ENCODE measurements at regions not wholly inside any gene's neighbourhood (a gene's known extent, or its start where the extent isn't known, plus 50 kb on each side); places are given as distances from the start of the nearest gene placed in this dataset.

GRCh38 chr3:105174017-105174615 lies 192.6 kb upstream of the ALCAM start:
- ATAC-seq = no peak
- DNase-seq (ENCODE audit: low spot score) = no peak

GRCh38 chr3:105177576-105177975 lies 189.1 kb upstream of the ALCAM start:
- ATAC-seq (no peak), DNase-seq (ENCODE audit: low spot score) (no peak)

GRCh38 chr3:105187344-105187743 lies 179.4 kb upstream of the ALCAM start:
- DNase-seq (ENCODE audit: low spot score) (no peak), ATAC-seq (no peak)

- ATAC-seq (no peak), DNase-seq (ENCODE audit: low spot score) (no peak)
Observed at GRCh38 chr3:105195260-105195659, 171.4 kb upstream of the ALCAM start.

GRCh38 chr3:105197863-105198262 lies 168.8 kb upstream of the ALCAM start:
- ATAC-seq (no peak), DNase-seq (ENCODE audit: low spot score) (no peak)

GRCh38 chr3:105199217-105199616 lies 167.5 kb upstream of the ALCAM start:
- DNase-seq (ENCODE audit: low spot score) = no peak
- ATAC-seq = no peak

GRCh38 chr3:105210141-105210540 lies 156.6 kb upstream of the ALCAM start:
- no peak for DNase-seq (ENCODE audit: low spot score)
- ATAC-seq = no peak

- DNase-seq (ENCODE audit: low spot score) (no peak), ATAC-seq (no peak)
Observed at GRCh38 chr3:105214590-105214989, 152.1 kb upstream of the ALCAM start.

- DNase-seq (ENCODE audit: low spot score) (no peak), ATAC-seq (no peak)
Observed at GRCh38 chr3:105222568-105223093, 144.1 kb upstream of the ALCAM start.

GRCh38 chr3:105223815-105224214 lies 142.9 kb upstream of the ALCAM start:
- ATAC-seq (no peak), DNase-seq (ENCODE audit: low spot score) (no peak)

GRCh38 chr3:105228696-105229095 lies 138.0 kb upstream of the ALCAM start:
- no peak for ATAC-seq
- DNase-seq (ENCODE audit: low spot score) = no peak

- no peak for ATAC-seq
- no peak for DNase-seq (ENCODE audit: low spot score)
Observed at GRCh38 chr3:105232553-105232952, 134.2 kb upstream of the ALCAM start.

- ATAC-seq (no peak), DNase-seq (ENCODE audit: low spot score) (no peak)
Observed at GRCh38 chr3:105233010-105233409, 133.7 kb upstream of the ALCAM start.

- DNase-seq (ENCODE audit: low spot score) = no peak
- ATAC-seq = no peak
Observed at GRCh38 chr3:105235221-105235620, 131.5 kb upstream of the ALCAM start.

- ATAC-seq (no peak), DNase-seq (ENCODE audit: low spot score) (no peak)
Observed at GRCh38 chr3:105235785-105236184, 130.9 kb upstream of the ALCAM start.

GRCh38 chr3:105238367-105238766 lies 128.3 kb upstream of the ALCAM start:
- ATAC-seq (no peak), DNase-seq (ENCODE audit: low spot score) (no peak)

- DNase-seq (ENCODE audit: low spot score) (no peak), ATAC-seq (no peak)
Observed at GRCh38 chr3:105243076-105243475, 123.6 kb upstream of the ALCAM start.

GRCh38 chr3:105246536-105246935 lies 120.2 kb upstream of the ALCAM start:
- DNase-seq (ENCODE audit: low spot score) (no peak), ATAC-seq (no peak)

- ATAC-seq (no peak), DNase-seq (ENCODE audit: low spot score) (no peak)
Observed at GRCh38 chr3:105253225-105253624, 113.5 kb upstream of the ALCAM start.

- no peak for DNase-seq (ENCODE audit: low spot score)
- ATAC-seq = no peak
Observed at GRCh38 chr3:105254154-105254553, 112.6 kb upstream of the ALCAM start.

GRCh38 chr3:105255350-105255749 lies 111.4 kb upstream of the ALCAM start:
- ATAC-seq = no peak
- no peak for DNase-seq (ENCODE audit: low spot score)

- ATAC-seq (no peak), DNase-seq (ENCODE audit: low spot score) (no peak)
Observed at GRCh38 chr3:105259496-105259895, 107.2 kb upstream of the ALCAM start.

GRCh38 chr3:105260385-105260784 lies 106.3 kb upstream of the ALCAM start:
- no peak for ATAC-seq
- DNase-seq (ENCODE audit: low spot score) = no peak

Data from left lobe of liver (tissue), 2 donors.